WI38 (cell line): ENCODE measurements at regions not wholly inside any gene's neighbourhood (a gene's known extent, or its start where the extent isn't known, plus 50 kb on each side); places are given as distances from the start of the nearest gene placed in this dataset.

Source experiments
- H3K4me3 ChIP-seq: 2 replicates; pipeline ENCODE4 v1.5.1; 2011; ENCODE audit warnings: low read depth, mild to moderate bottlenecking, control low read depth, low read length
- CTCF ChIP-seq: IDR thresholded peaks from 2 replicates; pipeline ENCODE4 v1.5.1; 2012; ENCODE audit warnings: low read depth, mild to moderate bottlenecking, control low read depth, low read length

- no peak overlapping the region for H3K4me3 ChIP-seq
- no peak for TF ChIP-seq CTCF
Observed at GRCh38 chr16:10314811-10315210, 71.0 kb upstream of the ATF7IP2 start.

GRCh38 chr16:10317425-10318001 lies 68.3 kb upstream of the ATF7IP2 start:
- no peak overlapping the region for H3K4me3 ChIP-seq
- TF ChIP-seq CTCF, result no peak

GRCh38 chr16:10318798-10319500 lies 66.9 kb upstream of the ATF7IP2 start:
- no peak for TF ChIP-seq CTCF
- no peak overlapping the region for H3K4me3 ChIP-seq

GRCh38 chr16:10321407-10322387 lies 64.2 kb upstream of the ATF7IP2 start:
- H3K4me3 ChIP-seq, result no peak overlapping the region
- TF ChIP-seq CTCF, result no peak

GRCh38 chr16:10322723-10323527 lies 62.9 kb upstream of the ATF7IP2 start:
- no peak for TF ChIP-seq CTCF
- H3K4me3 ChIP-seq, result no peak overlapping the region

- no peak overlapping the region for H3K4me3 ChIP-seq
- TF ChIP-seq CTCF, result no peak
Observed at GRCh38 chr16:10323528-10323869, 62.4 kb upstream of the ATF7IP2 start.
